SU-DHL-6 (cell line): ENCODE measurements at regions not wholly inside any gene's neighbourhood (a gene's known extent, or its start where the extent isn't known, plus 50 kb on each side); places are given as distances from the start of the nearest gene placed in this dataset.

Experiments
- H2AFZ ChIP-seq: fragments of 200-600 bp; sonication (generic); 2 replicates; pipeline ENCODE4 v1.6.1; 2014; ENCODE audit warnings: low read depth, mild to moderate bottlenecking, moderate library complexity, mixed read lengths, antibody characterized with exemption, low read length; ENCODE audit not compliant: severe bottlenecking
- H3F3A ChIP-seq: fragments of 200-600 bp; shearing (Covaris generic); 2 replicates; pipeline ENCODE4 v1.6.0; 2016; ENCODE audit warnings: antibody characterized with exemption, mild to moderate bottlenecking; ENCODE audit not compliant: insufficient read depth
- H3K27ac ChIP-seq: fragments of 200-600 bp; sonication (generic); 2 replicates; pipeline ENCODE4 v1.5.1; 2016; ENCODE audit warnings: low read depth, mild to moderate bottlenecking, low read length, moderate library complexity, mixed read lengths
- H3K27me3 ChIP-seq: fragments of 200-600 bp; sonication (generic), shearing (Covaris generic); 2 replicates; pipeline ENCODE4 v1.6.0; 2014; ENCODE audit warnings: mild to moderate bottlenecking, low read length
- H3K36me3 ChIP-seq: fragments of 200-600 bp; sonication (generic); 2 replicates; pipeline ENCODE4 v1.6.1; 2014; ENCODE audit warnings: mild to moderate bottlenecking, low read length, mixed read lengths
- H3K4me2 ChIP-seq: fragments of 300-600, 200-600 bp; shearing (Covaris generic), sonication (generic); 2 replicates; pipeline ENCODE4 v1.6.0; 2014; ENCODE audit warnings: low read length, low read depth, mild to moderate bottlenecking; ENCODE audit not compliant: poor library complexity, severe bottlenecking
- H3K4me3 ChIP-seq: fragments of 200-600 bp; sonication (generic); 2 replicates; pipeline ENCODE4 v1.5.1; 2014; ENCODE audit warnings: antibody characterized with exemption, low read length, mild to moderate bottlenecking, mixed read lengths; ENCODE audit not compliant: insufficient read depth, poor library complexity, severe bottlenecking
- H3K79me2 ChIP-seq: fragments of 200-600 bp; sonication (generic); 2 replicates; pipeline ENCODE4 v1.6.1; 2014; ENCODE audit warnings: mild to moderate bottlenecking, low read length, moderate library complexity; ENCODE audit not compliant: insufficient read depth
- H3K9ac ChIP-seq: fragments of 200-600 bp; sonication (generic); 2 replicates; pipeline ENCODE4 v1.7.0; 2014; ENCODE audit warnings: mild to moderate bottlenecking, low read length
- H3K9me2 ChIP-seq: fragments of 200-600 bp; sonication (generic); replicated peaks from 2 replicates; pipeline ENCODE4 v1.6.1; 2014; ENCODE audit warnings: low read length; ENCODE audit not compliant: insufficient read depth
- H3K9me3 ChIP-seq: fragments of 200-600 bp; sonication (generic); 2 replicates; pipeline ENCODE4 v1.6.1; 2014; ENCODE audit warnings: low read length, mixed read lengths; ENCODE audit not compliant: insufficient read depth
- H4K20me1 ChIP-seq: fragments of 200-600 bp; sonication (generic); 2 replicates; pipeline ENCODE4 v1.6.1; 2014; ENCODE audit warnings: low read depth, mild to moderate bottlenecking, antibody characterized with exemption, low read length, moderate library complexity, mixed read lengths
- CTCF ChIP-seq: fragments of 200-600 bp; sonication (generic); IDR thresholded peaks from one replicate; pipeline ENCODE4 v1.5.1; 2017; ENCODE audit warnings: antibody characterized with exemption, mild to moderate bottlenecking, low read length, moderate library complexity; ENCODE audit not compliant: insufficient read depth, poor library complexity, severe bottlenecking
- EZH2phosphoT487 ChIP-seq: fragments of 200-600 bp; sonication (generic), shearing (Covaris generic); conservative IDR thresholded peaks from 2 replicates; pipeline ENCODE4 v1.6.1; 2018; ENCODE audit warnings: mild to moderate bottlenecking, antibody characterized with exemption, low read length, moderate library complexity, mixed read lengths

GRCh38 chr4:189404271-189404670 lies 536.4 kb upstream of the FRG1 start:
- Histone ChIP-seq H3K4me3 (no peak overlapping the region), H3K27ac (no peak overlapping the region), H3K79me2 (no peaks in the 10 kb centered on the region), H3K9ac (no peak overlapping the region), H3K9me3 (peaks cover 4% of the 10 kb centered on the region; the same call in 1 of the 2 replicates), H3K27me3 (no peaks in the 10 kb centered on the region), H3K36me3 (no peaks in the 10 kb centered on the region), H3K9me2 (no peaks in the 10 kb centered on the region), H3K4me2 (no peak overlapping the region), H2AFZ (no peak overlapping the region), H3F3A (no peaks in the 10 kb centered on the region), H4K20me1 (no peaks in the 10 kb centered on the region)
- TF ChIP-seq EZH2phosphoT487 = no peak
- TF ChIP-seq CTCF = no peak

- no peaks in the 10 kb centered on the region for H3F3A ChIP-seq
- H3K9me2 ChIP-seq = no peaks in the 10 kb centered on the region
- H3K36me3 ChIP-seq = no peaks in the 10 kb centered on the region
- no peaks in the 10 kb centered on the region for H3K79me2 ChIP-seq
- H3K4me3 ChIP-seq = no peak overlapping the region
- no peak overlapping the region for H3K9ac ChIP-seq
- H4K20me1 ChIP-seq = no peaks in the 10 kb centered on the region
- no peak overlapping the region for H3K4me2 ChIP-seq
- H3K27ac ChIP-seq = no peak overlapping the region
- H2AFZ ChIP-seq = no peak overlapping the region
- no peaks in the 10 kb centered on the region for H3K27me3 ChIP-seq
- H3K9me3 ChIP-seq = peaks cover 4% of the 10 kb centered on the region; the same call in 1 of the 2 replicates
- TF ChIP-seq EZH2phosphoT487 = no peak
These were observed 531.5 kb upstream of the FRG1 start for GRCh38 chr4:189409158-189409557.

GRCh38 chr4:189414021-189414420 lies 526.7 kb upstream of the FRG1 start:
- TF ChIP-seq CTCF (no peak), EZH2phosphoT487 (no peak)
- H3K9me2 ChIP-seq = no peaks in the 10 kb centered on the region
- no peaks in the 10 kb centered on the region for H4K20me1 ChIP-seq
- no peaks in the 10 kb centered on the region for H3K9me3 ChIP-seq
- no peak overlapping the region for H3K9ac ChIP-seq
- H3K79me2 ChIP-seq = no peaks in the 10 kb centered on the region
- H3K36me3 ChIP-seq = no peaks in the 10 kb centered on the region
- no peaks in the 10 kb centered on the region for H3K27me3 ChIP-seq
- no peak overlapping the region for H3K27ac ChIP-seq
- no peak overlapping the region for H3K4me3 ChIP-seq
- H3F3A ChIP-seq = no peaks in the 10 kb centered on the region
- H3K4me2 ChIP-seq = no peak overlapping the region
- H2AFZ ChIP-seq = no peak overlapping the region

GRCh38 chr4:189420572-189420971 lies 520.1 kb upstream of the FRG1 start:
- TF ChIP-seq CTCF (no peak), EZH2phosphoT487 (no peak)
- no peaks in the 10 kb centered on the region for H3K36me3 ChIP-seq

More at GRCh38 chr4:189420572-189420971, 520.1 kb upstream of the FRG1 start:
- Histone ChIP-seq H3K27ac (no peak overlapping the region), H3K79me2 (no peaks in the 10 kb centered on the region), H3K9me2 (no peaks in the 10 kb centered on the region), H3K4me2 (no peak overlapping the region), H4K20me1 (no peaks in the 10 kb centered on the region), H3K9me3 (no peaks in the 10 kb centered on the region), H3K9ac (no peak overlapping the region), H2AFZ (no peak overlapping the region), H3K27me3 (no peaks in the 10 kb centered on the region), H3K4me3 (no peak overlapping the region), H3F3A (no peaks in the 10 kb centered on the region)
